Thyroid gland (tissue), 4 donors: ENCODE measurements at regions not wholly inside any gene's neighbourhood (a gene's known extent, or its start where the extent isn't known, plus 50 kb on each side); places are given as distances from the start of the nearest gene placed in this dataset.

Source experiments
- DNase-seq, 2 donors: peaks; one replicate each; pipeline ENCODE4 v3.0.0-alpha.2; 2019
- H3K27ac ChIP-seq, 3 donors: fragments of 200-600 bp; sonication (generic); 1 replicate in 2 of 3; 2 replicates in 1 of 3; pipeline ENCODE4 v1.5.1; 2016 to 2019; ENCODE audit warnings: mild to moderate bottlenecking in 1 of 3, moderate library complexity in 1 of 3
- H3K27me3 ChIP-seq: fragments of 200-600 bp; sonication (generic); one replicate; pipeline ENCODE4 v1.5.1; 2019
- H3K36me3 ChIP-seq, 2 donors: fragments of 200-600 bp; sonication (generic); one replicate each; pipeline ENCODE4 v1.5.1; 2016 to 2019
- H3K4me1 ChIP-seq, 2 donors: fragments of 200-600 bp; sonication (generic); one replicate each; pipeline ENCODE4 v1.5.1; 2017 to 2019
- H3K4me3 ChIP-seq, 3 donors: fragments of 200-600 bp; sonication (generic); replicated peaks in 1 of 3; 1 replicate in 2 of 3; 2 replicates in 1 of 3; pipeline ENCODE4 v1.5.1; 2016; ENCODE audit warnings: mild to moderate bottlenecking in 1 of 3
- H3K9me3 ChIP-seq: fragments of 200-600 bp; sonication (generic); one replicate; pipeline ENCODE4 v1.5.1; 2017
- POLR2A ChIP-seq, 2 donors: fragments of 450-650 bp; IDR thresholded peaks; one replicate each; pipeline ENCODE4 v1.6.1; 2017; ENCODE audit warnings: antibody characterized with exemption in 2 of 2, mild to moderate bottlenecking in 2 of 2, moderate library complexity in 1 of 2
- WGBS, 2 donors: methylation state at CpG; one replicate each; pipeline ENCODE4 v1.1.5; 2017; 5-methylcytosine and 5-hydroxymethylcytosine counted together
- intact Hi-C: fragments of 100-400 bp; cut with DNase I; formaldehyde crosslinking; loops from one replicate; pipeline ENCODE4 v1.15.1; 2023
- TF ChIP-seq, protein P1 (sequence below), 6 experiments: fragments of 200-600 bp in 3 of 6; fragments of 450-650 bp in 3 of 6; sonication (generic) in 3 of 6; IDR thresholded peaks; one replicate each; pipeline ENCODE4 v1.5.1; 2016 to 2019; ENCODE audit warnings: antibody characterized with exemption in 6 of 6, mild to moderate bottlenecking in 2 of 6, inconsistent platforms in 1 of 6, moderate library complexity in 1 of 6

GRCh38 chr12:33267641-33268040 lies 172.0 kb downstream of the SYT10 start:
- H3K27me3 ChIP-seq, result no peaks in the 10 kb centered on the region
- H3K36me3 ChIP-seq, result no peaks in the 10 kb centered on the region
- no peaks in the 10 kb centered on the region for H3K9me3 ChIP-seq
- H3K27ac ChIP-seq, result no peak overlapping the region
- TF ChIP-seq POLR2A (IDR thresholded peaks at IDR 0.05), result no peak
- TF ChIP-seq, protein P1, sequence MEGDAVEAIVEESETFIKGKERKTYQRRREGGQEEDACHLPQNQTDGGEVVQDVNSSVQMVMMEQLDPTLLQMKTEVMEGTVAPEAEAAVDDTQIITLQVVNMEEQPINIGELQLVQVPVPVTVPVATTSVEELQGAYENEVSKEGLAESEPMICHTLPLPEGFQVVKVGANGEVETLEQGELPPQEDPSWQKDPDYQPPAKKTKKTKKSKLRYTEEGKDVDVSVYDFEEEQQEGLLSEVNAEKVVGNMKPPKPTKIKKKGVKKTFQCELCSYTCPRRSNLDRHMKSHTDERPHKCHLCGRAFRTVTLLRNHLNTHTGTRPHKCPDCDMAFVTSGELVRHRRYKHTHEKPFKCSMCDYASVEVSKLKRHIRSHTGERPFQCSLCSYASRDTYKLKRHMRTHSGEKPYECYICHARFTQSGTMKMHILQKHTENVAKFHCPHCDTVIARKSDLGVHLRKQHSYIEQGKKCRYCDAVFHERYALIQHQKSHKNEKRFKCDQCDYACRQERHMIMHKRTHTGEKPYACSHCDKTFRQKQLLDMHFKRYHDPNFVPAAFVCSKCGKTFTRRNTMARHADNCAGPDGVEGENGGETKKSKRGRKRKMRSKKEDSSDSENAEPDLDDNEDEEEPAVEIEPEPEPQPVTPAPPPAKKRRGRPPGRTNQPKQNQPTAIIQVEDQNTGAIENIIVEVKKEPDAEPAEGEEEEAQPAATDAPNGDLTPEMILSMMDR (IDR thresholded peaks at IDR 0.05), result no peak
- DNase-seq, result no peak
- no peak overlapping the region for H3K4me3 ChIP-seq
- intact Hi-C loops, result no loop called here
- no peaks in the 10 kb centered on the region for H3K4me1 ChIP-seq

DNA sequence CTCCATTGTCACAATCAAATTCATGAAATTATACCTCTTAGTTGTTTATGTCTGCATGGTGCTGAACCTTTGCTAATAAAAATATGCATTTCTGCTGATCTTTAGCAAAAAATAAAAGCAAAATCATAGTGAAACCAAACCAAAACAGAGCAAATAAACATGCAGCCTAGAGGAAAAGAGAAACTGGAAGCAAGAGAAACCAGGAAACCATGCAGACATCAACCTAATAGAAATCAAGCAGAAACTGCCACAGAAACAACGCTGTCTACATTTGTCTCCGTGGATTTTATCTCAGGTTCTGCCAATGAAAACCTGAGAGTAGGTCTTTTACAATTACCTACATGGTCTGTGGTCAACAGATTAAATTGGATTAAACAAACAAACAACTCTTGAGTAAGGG lies 173.7 kb downstream of the SYT10 start:
- intact Hi-C loops, result no loop called here
- H3K36me3 ChIP-seq, result no peaks in the 10 kb centered on the region
- WGBS, 2 donors, result 43 to 45% methylated on average over 2 of the region's 2 CpGs
- TF ChIP-seq, protein P1 (IDR thresholded peaks at IDR 0.05), result no peak
- TF ChIP-seq POLR2A (IDR thresholded peaks at IDR 0.05), result no peak
- no peak for DNase-seq
- no peaks in the 10 kb centered on the region for H3K4me1 ChIP-seq
- no peaks in the 10 kb centered on the region for H3K9me3 ChIP-seq
- H3K27ac ChIP-seq, result no peak overlapping the region
- H3K27me3 ChIP-seq, result no peaks in the 10 kb centered on the region
- no peak overlapping the region for H3K4me3 ChIP-seq

DNA sequence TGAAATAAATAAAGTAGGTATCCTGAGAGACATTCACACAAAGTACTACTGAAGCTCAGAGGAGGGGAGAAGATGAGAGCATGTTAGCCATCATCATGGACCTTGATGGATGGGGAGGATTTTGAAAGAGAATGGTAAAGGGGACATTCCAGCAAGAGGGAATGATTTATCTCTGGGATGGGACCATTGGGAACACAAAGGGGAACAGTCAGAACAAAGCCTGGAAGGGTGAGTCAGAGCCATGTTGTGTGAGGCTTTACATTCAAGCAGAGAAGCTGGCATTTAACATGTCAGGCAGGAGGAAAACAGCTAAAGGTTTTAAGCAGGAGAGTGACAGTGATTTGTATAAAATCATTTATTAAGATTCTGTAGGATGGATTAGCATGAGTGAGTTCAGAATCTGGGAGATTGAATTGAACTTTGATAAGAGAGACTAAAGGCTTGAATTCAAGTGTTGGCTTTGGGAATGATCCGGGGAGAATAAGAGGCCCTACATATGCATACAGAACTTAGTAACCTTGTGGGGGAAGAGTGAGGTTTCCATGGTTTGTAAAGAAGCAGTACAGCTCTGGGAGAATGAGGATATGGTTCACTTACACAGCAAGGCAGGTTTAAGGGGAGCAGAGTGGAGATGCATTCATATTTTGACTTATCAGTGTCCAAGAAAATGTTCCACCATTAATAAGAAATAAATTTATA lies 174.4 kb downstream of the SYT10 start:
- intact Hi-C loops, result no loop called here
- Histone ChIP-seq H3K4me1 (no peaks in the 10 kb centered on the region), H3K27me3 (no peaks in the 10 kb centered on the region), H3K4me3 (no peak overlapping the region), H3K36me3 (no peaks in the 10 kb centered on the region), H3K9me3 (no peaks in the 10 kb centered on the region), H3K27ac (no peak overlapping the region)
- no peak for TF ChIP-seq POLR2A (IDR thresholded peaks at IDR 0.05)
- TF ChIP-seq, protein P1 (IDR thresholded peaks at IDR 0.05), result no peak
- 47 to 76% methylated on average over 1 of the region's 1 CpG for WGBS, 2 donors
- DNase-seq, result no peak

DNA sequence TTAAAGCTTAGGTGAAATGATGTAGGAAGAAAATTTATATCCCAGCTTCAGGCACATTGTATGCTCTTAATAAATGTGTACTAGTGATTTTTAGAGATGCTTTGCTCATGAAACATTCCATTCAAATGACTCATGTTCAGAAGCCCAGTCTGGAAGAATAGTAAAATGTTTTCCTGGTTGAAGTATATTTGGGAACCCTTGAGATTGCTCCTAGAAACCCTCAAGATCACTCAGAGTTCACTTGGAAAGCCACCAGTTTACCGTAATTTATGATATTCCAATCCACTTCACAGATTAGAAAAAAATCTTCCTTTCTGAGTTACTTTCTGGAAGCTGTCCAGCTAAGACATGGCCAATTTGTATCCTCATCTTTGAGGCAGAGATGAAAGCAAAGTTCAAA lies 186.4 kb downstream of the SYT10 start:
- no peaks in the 10 kb centered on the region for H3K36me3 ChIP-seq
- no peak for DNase-seq
- H3K27me3 ChIP-seq, result no peaks in the 10 kb centered on the region
- H3K27ac ChIP-seq, result no peak overlapping the region
- no peaks in the 10 kb centered on the region for H3K9me3 ChIP-seq
- TF ChIP-seq POLR2A (IDR thresholded peaks at IDR 0.05), result no peak
- TF ChIP-seq, protein P1 (IDR thresholded peaks at IDR 0.05), result no peak
- no peaks in the 10 kb centered on the region for H3K4me1 ChIP-seq
- WGBS, 2 donors, result 5 to 20% methylated on average over 1 of the region's 1 CpG
- intact Hi-C loops, result no loop called here
- no peak overlapping the region for H3K4me3 ChIP-seq

- no peaks in the 10 kb centered on the region for H3K27me3 ChIP-seq
- TF ChIP-seq POLR2A (IDR thresholded peaks at IDR 0.05), result no peak
- TF ChIP-seq, protein P1 (IDR thresholded peaks at IDR 0.05), result no peak
- no peak overlapping the region for H3K4me3 ChIP-seq
- H3K9me3 ChIP-seq, result no peaks in the 10 kb centered on the region
- H3K4me1 ChIP-seq, result no peaks in the 10 kb centered on the region
- no peaks in the 10 kb centered on the region for H3K36me3 ChIP-seq
- intact Hi-C loops, result no loop called here
- DNase-seq, result no peak
- no peak overlapping the region for H3K27ac ChIP-seq
Measured at GRCh38 chr12:33251548-33251947, 188.1 kb downstream of the SYT10 start.
